Transverse colon (tissue), 4 donors: ENCODE measurements at regions not wholly inside any gene's neighbourhood (a gene's known extent, or its start where the extent isn't known, plus 50 kb on each side); places are given as distances from the start of the nearest gene placed in this dataset.

ENCODE experiments used
- EP300 ChIP-seq: sonication (generic); formaldehyde crosslinking; IDR thresholded peaks from one replicate; pipeline ENCODE4 v1.6.1; 2017; ENCODE audit warnings: antibody characterized with exemption, low read depth
- POLR2A ChIP-seq: fragments of 450-650 bp; IDR thresholded peaks from one replicate; pipeline ENCODE4 v1.6.1; 2016; ENCODE audit warnings: antibody characterized with exemption, mild to moderate bottlenecking, moderate library complexity
- POLR2AphosphoS5 ChIP-seq, 3 donors: sonication (generic); formaldehyde crosslinking; IDR thresholded peaks; one replicate each; pipeline ENCODE4 v1.6.1; 2016; ENCODE audit warnings: antibody characterized with exemption in 3 of 3
- TF ChIP-seq, protein P1 (sequence below), 5 experiments: fragments of 200-600 bp in 3 of 5; fragments of 450-650 bp in 2 of 5; sonication (generic) in 3 of 5; IDR thresholded peaks; 1 replicate in 2 of 5; 2 replicates in 3 of 5; pipeline ENCODE4 v1.5.1; 2016 to 2017; ENCODE audit warnings: antibody characterized with exemption in 5 of 5, inconsistent platforms in 3 of 5, mild to moderate bottlenecking in 2 of 5, moderate library complexity in 1 of 5

DNA sequence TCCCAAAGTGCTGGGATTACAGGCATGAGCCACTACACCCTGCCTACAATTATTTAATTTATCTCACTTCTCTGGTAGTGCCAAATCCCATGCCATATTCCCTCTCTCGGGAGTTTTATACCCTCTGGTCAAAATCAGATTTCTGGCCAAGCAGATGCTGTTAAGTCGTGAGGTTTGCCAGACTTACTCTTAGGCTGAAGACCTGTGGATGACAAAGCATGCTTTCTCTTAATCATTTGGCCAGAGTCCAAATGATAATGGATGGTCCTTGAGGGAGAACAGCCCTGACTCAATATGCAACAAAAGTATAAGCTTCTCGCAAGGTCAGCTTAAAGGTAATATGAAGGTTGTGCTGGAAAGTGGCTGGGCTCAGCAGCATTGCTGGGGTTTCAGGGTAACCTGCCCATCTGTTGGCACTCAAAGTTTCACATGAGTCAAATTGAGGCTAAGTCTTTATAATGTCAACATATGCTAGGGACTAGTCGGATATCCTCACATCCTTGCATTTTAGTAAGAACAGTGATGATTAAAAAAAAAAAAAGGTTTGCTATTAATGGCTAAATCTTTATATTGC, 280.1 kb downstream of the KIF4B start:
- no peak for TF ChIP-seq POLR2A
- TF ChIP-seq, protein P1, sequence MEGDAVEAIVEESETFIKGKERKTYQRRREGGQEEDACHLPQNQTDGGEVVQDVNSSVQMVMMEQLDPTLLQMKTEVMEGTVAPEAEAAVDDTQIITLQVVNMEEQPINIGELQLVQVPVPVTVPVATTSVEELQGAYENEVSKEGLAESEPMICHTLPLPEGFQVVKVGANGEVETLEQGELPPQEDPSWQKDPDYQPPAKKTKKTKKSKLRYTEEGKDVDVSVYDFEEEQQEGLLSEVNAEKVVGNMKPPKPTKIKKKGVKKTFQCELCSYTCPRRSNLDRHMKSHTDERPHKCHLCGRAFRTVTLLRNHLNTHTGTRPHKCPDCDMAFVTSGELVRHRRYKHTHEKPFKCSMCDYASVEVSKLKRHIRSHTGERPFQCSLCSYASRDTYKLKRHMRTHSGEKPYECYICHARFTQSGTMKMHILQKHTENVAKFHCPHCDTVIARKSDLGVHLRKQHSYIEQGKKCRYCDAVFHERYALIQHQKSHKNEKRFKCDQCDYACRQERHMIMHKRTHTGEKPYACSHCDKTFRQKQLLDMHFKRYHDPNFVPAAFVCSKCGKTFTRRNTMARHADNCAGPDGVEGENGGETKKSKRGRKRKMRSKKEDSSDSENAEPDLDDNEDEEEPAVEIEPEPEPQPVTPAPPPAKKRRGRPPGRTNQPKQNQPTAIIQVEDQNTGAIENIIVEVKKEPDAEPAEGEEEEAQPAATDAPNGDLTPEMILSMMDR (IDR thresholded peaks at IDR 0.05), result no peak
- no peak for TF ChIP-seq EP300
- TF ChIP-seq POLR2AphosphoS5 (IDR thresholded peaks at IDR 0.05), result no peak
